GM12878 (cell line): ENCODE measurements at regions not wholly inside any gene's neighbourhood (a gene's known extent, or its start where the extent isn't known, plus 50 kb on each side); places are given as distances from the start of the nearest gene placed in this dataset.

Experiments used
- ATAC-seq: fragments of 200-7000 bp; cut with Tn5 transposase; 3 replicates; pipeline ENCODE4 v1.9.1; 2020; ENCODE audit warnings: mild to moderate bottlenecking, moderate library complexity
- BruUV-seq: library from RNA; stranded (reverse); fragments of 400-500 nt; replicated peaks from 2 replicates; lab custom pipeline; 2021; lab: Mats Ljungman, UMichigan
- CTCF ChIA-PET: fragments of 300-600 bp; sonication (Branson Sonifier 250); formaldehyde crosslinking; extraction: SDS; loops from one replicate; lab custom pipeline; 2021; ENCODE audit warnings: inconsistent platforms; lab: Yijun Ruan, JAX
- POLR2A ChIA-PET: fragments of 350-600 bp; formaldehyde crosslinking; extraction: SDS; loops from one replicate; lab custom pipeline; 2021; ENCODE audit warnings: inconsistent platforms; lab: Charles Lee
- RAD21 ChIA-PET: fragments of 300-600 bp; sonication (Branson Sonifier 250); formaldehyde crosslinking; loops from one replicate; lab custom pipeline; 2023; ENCODE audit warnings: antibody characterized with exemption; ENCODE audit not compliant: unreplicated experiment; lab: Charles Lee
- SMC1A ChIA-PET: fragments of 300-600 bp; sonication (Branson Sonifier 250); formaldehyde crosslinking; loops from one replicate; lab custom pipeline; 2023; ENCODE audit not compliant: unreplicated experiment, uncharacterized antibody; lab: Charles Lee
- DNase-seq: peaks from one replicate; pipeline ENCODE4 v3.0.0-alpha.2; 2011; ENCODE audit warnings: low read depth, low spot score
- FAIRE-seq: peaks from 3 replicates; lab custom pipeline; 2011; peaks lifted over from hg19 to GRCh38; lab: Jason Lieb, UNC
- H2AFZ ChIP-seq: 2 replicates; pipeline ENCODE4 v1.6.0; 2011; ENCODE audit warnings: low read depth, low read length, control low read depth; ENCODE audit not compliant: control insufficient read depth
- H3K27ac ChIP-seq: 2 replicates; pipeline ENCODE4 v1.5.1; 2011; ENCODE audit warnings: control low read depth; ENCODE audit not compliant: control insufficient read depth, insufficient read depth
- H3K27me3 ChIP-seq, 2 experiments: replicated peaks in 1 of 2; 2 replicates each; pipeline versions ENCODE4 v1.6.0 to v1.6.1; 2011; ENCODE audit warnings: low read length in 1 of 2; ENCODE audit not compliant: control insufficient read depth in 2 of 2, insufficient read depth in 2 of 2
- H3K36me3 ChIP-seq, 2 experiments: 2 replicates each; pipeline ENCODE4 v1.5.1; 2011; ENCODE audit warnings: low read length in 1 of 2; ENCODE audit not compliant: control insufficient read depth in 2 of 2, insufficient read depth in 2 of 2
- H3K4me1 ChIP-seq: 2 replicates; pipeline ENCODE4 v1.6.1; 2011; ENCODE audit warnings: mild to moderate bottlenecking, low read length, moderate library complexity, mixed read lengths; ENCODE audit not compliant: control insufficient read depth, insufficient read depth
- H3K4me2 ChIP-seq: 2 replicates; pipeline ENCODE4 v1.6.0; 2011; ENCODE audit warnings: control low read depth; ENCODE audit not compliant: control insufficient read depth, insufficient read depth
- H3K4me3 ChIP-seq: fragments of 200-600 bp; sonication (generic); 2 replicates; pipeline ENCODE4 v1.5.1; 2016
- H3K79me2 ChIP-seq: 2 replicates; pipeline ENCODE4 v1.6.0; 2011; ENCODE audit warnings: low read length; ENCODE audit not compliant: control insufficient read depth, insufficient read depth
- H3K9ac ChIP-seq: 2 replicates; pipeline ENCODE4 v1.8.0; 2011; ENCODE audit warnings: low read length, control low read depth, mixed read lengths; ENCODE audit not compliant: control insufficient read depth, insufficient read depth
- H3K9me3 ChIP-seq: replicated peaks from 3 replicates; pipeline ENCODE4 v1.5.1; 2011; ENCODE audit warnings: mild to moderate bottlenecking, low read length; ENCODE audit not compliant: control insufficient read depth, insufficient read depth
- H4K20me1 ChIP-seq: 2 replicates; pipeline ENCODE4 v1.6.0; 2011; ENCODE audit not compliant: control insufficient read depth, insufficient read depth
- HDAC2 ChIP-seq: fragments of 200-600 bp; sonication (generic); IDR thresholded peaks from 2 replicates; pipeline ENCODE4 v1.6.1; 2017
- MEF2A ChIP-seq: IDR thresholded peaks from 2 replicates; pipeline ENCODE4 v1.6.1; 2011; ENCODE audit warnings: low read depth, mild to moderate bottlenecking, low read length, moderate library complexity; ENCODE audit not compliant: insufficient read depth
- NR2C2 ChIP-seq: IDR thresholded peaks from 2 replicates; pipeline ENCODE4 v1.6.1; 2011; ENCODE audit warnings: borderline replicate concordance, low read depth; ENCODE audit not compliant: control insufficient read depth, insufficient read length
- WGBS: methylation state at CpG from one replicate; pipeline ENCODE4 v1.1.6; 2016; ENCODE audit warnings: low lambda C conversion rate; ENCODE audit not compliant: insufficient replicate concordance, insufficient coverage; ENCODE audit errors: missing lambda C conversion rate; 5-methylcytosine and 5-hydroxymethylcytosine counted together
- in situ Hi-C: fragments of 300-500 bp; cut with MboI; formaldehyde crosslinking; loops from 9 replicates; pipeline ENCODE4 v1.14.3; 2018; ENCODE audit warnings: mixed read lengths
- intact Hi-C: fragments of 100-400 bp; cut with micrococcal nuclease; formaldehyde crosslinking; loops from one replicate; pipeline ENCODE4 v1.14.2; 2022; ENCODE audit not compliant: unreplicated experiment
- TF ChIP-seq, protein P1 (sequence below): fragments of 450-650 bp; IDR thresholded peaks from 2 replicates; pipeline ENCODE4 v1.6.1; 2017; ENCODE audit warnings: mild to moderate bottlenecking, low read depth, inconsistent platforms; ENCODE audit not compliant: poor library complexity, severe bottlenecking
- TF ChIP-seq, protein P2 (sequence below): fragments of 450-650 bp; IDR thresholded peaks from 2 replicates; pipeline ENCODE4 v1.6.1; 2017; ENCODE audit warnings: mild to moderate bottlenecking
- TF ChIP-seq, protein P3 (sequence below): fragments of 450-650 bp; IDR thresholded peaks from 2 replicates; pipeline ENCODE4 v1.6.1; 2016; ENCODE audit warnings: mild to moderate bottlenecking, moderate library complexity, borderline replicate concordance

DNA sequence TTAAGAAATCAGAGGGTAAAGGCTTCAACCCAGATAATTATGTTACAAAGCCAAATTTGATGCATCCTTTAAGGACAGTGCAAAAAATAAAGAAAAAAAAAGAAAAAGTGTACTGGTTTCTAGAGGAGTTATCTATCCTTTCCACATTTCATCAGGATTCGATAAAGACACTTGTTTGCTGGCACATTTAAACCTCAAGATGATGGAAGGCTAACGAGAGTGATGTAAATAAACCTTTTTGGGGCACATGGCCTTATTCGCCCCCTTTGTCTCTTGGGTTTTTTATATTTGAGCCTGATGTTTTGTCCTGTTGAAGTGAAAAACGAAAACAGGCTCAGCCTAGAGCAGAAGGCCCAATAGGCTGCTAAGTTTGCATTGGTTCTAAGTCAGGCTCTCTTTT is 416.5 kb downstream of the TAF11L14 start:
- no peak overlapping the region for H3K4me3 ChIP-seq
- no peaks in the 10 kb centered on the region for H3K9me3 ChIP-seq
- no peaks in the 10 kb centered on the region for H3K36me3 ChIP-seq
- no TSS peak for BruUV-seq
- no peak for TF ChIP-seq HDAC2
- TF ChIP-seq, protein P1, sequence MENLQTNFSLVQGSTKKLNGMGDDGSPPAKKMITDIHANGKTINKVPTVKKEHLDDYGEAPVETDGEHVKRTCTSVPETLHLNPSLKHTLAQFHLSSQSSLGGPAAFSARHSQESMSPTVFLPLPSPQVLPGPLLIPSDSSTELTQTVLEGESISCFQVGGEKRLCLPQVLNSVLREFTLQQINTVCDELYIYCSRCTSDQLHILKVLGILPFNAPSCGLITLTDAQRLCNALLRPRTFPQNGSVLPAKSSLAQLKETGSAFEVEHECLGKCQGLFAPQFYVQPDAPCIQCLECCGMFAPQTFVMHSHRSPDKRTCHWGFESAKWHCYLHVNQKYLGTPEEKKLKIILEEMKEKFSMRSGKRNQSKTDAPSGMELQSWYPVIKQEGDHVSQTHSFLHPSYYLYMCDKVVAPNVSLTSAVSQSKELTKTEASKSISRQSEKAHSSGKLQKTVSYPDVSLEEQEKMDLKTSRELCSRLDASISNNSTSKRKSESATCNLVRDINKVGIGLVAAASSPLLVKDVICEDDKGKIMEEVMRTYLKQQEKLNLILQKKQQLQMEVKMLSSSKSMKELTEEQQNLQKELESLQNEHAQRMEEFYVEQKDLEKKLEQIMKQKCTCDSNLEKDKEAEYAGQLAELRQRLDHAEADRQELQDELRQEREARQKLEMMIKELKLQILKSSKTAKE = no peak
- TF ChIP-seq, protein P2, sequence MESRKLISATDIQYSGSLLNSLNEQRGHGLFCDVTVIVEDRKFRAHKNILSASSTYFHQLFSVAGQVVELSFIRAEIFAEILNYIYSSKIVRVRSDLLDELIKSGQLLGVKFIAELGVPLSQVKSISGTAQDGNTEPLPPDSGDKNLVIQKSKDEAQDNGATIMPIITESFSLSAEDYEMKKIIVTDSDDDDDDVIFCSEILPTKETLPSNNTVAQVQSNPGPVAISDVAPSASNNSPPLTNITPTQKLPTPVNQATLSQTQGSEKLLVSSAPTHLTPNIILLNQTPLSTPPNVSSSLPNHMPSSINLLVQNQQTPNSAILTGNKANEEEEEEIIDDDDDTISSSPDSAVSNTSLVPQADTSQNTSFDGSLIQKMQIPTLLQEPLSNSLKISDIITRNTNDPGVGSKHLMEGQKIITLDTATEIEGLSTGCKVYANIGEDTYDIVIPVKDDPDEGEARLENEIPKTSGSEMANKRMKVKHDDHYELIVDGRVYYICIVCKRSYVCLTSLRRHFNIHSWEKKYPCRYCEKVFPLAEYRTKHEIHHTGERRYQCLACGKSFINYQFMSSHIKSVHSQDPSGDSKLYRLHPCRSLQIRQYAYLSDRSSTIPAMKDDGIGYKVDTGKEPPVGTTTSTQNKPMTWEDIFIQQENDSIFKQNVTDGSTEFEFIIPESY = no peak
- TF ChIP-seq NR2C2 = no peak
- TF ChIP-seq, protein P3, sequence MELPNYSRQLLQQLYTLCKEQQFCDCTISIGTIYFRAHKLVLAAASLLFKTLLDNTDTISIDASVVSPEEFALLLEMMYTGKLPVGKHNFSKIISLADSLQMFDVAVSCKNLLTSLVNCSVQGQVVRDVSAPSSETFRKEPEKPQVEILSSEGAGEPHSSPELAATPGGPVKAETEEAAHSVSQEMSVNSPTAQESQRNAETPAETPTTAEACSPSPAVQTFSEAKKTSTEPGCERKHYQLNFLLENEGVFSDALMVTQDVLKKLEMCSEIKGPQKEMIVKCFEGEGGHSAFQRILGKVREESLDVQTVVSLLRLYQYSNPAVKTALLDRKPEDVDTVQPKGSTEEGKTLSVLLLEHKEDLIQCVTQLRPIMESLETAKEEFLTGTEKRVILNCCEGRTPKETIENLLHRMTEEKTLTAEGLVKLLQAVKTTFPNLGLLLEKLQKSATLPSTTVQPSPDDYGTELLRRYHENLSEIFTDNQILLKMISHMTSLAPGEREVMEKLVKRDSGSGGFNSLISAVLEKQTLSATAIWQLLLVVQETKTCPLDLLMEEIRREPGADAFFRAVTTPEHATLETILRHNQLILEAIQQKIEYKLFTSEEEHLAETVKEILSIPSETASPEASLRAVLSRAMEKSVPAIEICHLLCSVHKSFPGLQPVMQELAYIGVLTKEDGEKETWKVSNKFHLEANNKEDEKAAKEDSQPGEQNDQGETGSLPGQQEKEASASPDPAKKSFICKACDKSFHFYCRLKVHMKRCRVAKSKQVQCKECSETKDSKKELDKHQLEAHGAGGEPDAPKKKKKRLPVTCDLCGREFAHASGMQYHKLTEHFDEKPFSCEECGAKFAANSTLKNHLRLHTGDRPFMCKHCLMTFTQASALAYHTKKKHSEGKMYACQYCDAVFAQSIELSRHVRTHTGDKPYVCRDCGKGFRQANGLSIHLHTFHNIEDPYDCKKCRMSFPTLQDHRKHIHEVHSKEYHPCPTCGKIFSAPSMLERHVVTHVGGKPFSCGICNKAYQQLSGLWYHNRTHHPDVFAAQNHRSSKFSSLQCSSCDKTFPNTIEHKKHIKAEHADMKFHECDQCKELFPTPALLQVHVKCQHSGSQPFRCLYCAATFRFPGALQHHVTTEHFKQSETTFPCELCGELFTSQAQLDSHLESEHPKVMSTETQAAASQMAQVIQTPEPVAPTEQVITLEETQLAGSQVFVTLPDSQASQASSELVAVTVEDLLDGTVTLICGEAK = no peak
- TF ChIP-seq MEF2A = no peak
- ChIA-PET CTCF (no interaction called here), SMC1A (no interaction called here), POLR2A (no interaction called here), RAD21 (no interaction called here)
- DNase-seq = no peak
- no peaks in the 10 kb centered on the region for H3K79me2 ChIP-seq
- H4K20me1 ChIP-seq = no peaks in the 10 kb centered on the region
- WGBS = 0% methylated on average over 4 of the region's 4 CpGs
- no peaks in the 10 kb centered on the region for H3K27me3 ChIP-seq
- H3K4me1 ChIP-seq = no peaks in the 10 kb centered on the region
- no peak overlapping the region for H3K9ac ChIP-seq
- in situ Hi-C loops (no loop called here), intact Hi-C loops (no loop called here)
- no peak for ATAC-seq
- H2AFZ ChIP-seq = no peak overlapping the region
- no peak overlapping the region for H3K27ac ChIP-seq
- no peak for FAIRE-seq
- H3K4me2 ChIP-seq = no peak overlapping the region
